ENCODE measurements at regions not wholly inside any gene's neighbourhood (a gene's known extent, or its start where the extent isn't known, plus 50 kb on each side); places are given as distances from the start of the nearest gene placed in this dataset.

DNA sequence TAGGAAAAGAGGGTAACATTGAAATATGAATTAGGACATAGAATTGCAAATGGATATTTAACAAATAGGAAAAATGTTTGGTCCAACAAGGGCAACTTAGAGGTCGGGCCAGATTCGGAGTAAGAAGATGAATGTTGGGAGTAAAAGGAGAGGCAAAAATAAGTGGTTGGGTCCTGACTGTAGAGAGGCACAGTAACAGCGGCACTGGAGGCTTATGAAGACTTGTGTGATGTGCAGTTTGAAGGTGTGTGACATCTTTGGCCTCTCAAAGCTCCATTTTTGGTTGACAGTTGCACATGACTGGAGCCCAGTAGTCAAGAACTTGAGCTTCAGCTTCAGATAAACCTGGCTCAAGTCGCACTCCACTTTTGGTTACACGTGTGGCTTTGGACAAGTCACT is 109.9 kb upstream of the PAXBP1 start:
- DNase-seq (ENCODE audit: low read depth in 3 of 3, low spot score in 2 of 3): no peak

DNA sequence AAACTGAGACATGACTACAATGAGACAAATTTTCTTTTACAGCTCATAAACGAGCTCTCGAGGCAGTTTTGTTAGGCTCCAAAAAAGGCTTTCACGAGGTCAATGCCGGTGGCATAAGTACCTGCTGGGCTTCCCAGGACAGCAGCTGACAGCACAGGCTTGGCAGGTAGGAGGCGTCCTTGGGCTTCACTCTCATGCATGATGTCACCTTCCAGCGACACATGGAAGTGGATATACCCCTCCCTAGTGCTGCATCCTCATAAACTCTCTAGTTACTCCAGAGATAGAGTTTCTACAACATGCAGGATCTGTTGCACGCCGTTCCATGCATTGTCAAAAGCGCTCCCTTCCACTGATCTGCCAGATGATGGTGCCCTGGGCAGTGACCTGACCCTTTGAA is 112.5 kb upstream of the PAXBP1 start:
- no peak for DNase-seq (ENCODE audit: low read depth in 3 of 3, low spot score in 2 of 3)

DNA sequence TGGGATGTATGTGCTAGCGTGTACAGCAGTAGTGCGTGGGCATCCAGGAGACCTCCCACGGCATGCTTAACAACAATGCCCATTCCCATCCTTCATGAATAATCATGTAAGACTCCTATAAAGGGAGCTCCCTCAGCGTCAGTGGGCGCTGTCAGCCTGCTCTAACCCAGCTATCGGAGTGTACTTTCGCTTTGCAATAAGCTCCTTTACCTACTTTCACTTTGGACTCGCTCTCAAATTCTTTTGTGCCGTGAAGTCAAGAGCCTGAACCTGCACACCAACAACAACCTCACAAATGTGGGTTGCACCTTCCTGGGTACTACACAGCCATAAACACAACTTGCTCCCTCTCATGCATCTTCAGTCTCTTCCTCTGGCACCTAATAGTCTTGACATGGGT is 114.8 kb upstream of the PAXBP1 start:
- DNase-seq (ENCODE audit: low read depth in 3 of 3, low spot score in 2 of 3): no peak

DNA sequence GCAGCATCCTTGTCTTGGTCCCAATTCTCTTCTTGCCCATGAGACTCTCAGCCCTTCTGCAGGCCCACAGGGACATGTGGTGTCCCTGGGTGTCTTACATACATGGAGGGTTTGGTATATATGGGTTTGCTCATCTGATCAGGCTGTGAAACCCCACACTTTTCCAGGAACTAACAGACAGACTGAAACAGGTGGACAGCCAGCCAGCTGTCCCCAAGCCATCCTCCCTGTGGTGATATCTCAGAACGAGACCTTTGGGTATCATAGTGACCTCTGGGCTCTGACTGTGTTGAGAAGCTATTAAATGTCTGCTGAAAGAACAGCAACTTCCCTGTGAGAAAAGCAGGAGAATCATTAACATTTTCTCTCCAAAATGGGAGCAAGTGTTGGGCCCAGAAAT is 115.5 kb upstream of the PAXBP1 start:
- DNase-seq (ENCODE audit: low read depth in 3 of 3, low spot score in 2 of 3): no peak

DNA sequence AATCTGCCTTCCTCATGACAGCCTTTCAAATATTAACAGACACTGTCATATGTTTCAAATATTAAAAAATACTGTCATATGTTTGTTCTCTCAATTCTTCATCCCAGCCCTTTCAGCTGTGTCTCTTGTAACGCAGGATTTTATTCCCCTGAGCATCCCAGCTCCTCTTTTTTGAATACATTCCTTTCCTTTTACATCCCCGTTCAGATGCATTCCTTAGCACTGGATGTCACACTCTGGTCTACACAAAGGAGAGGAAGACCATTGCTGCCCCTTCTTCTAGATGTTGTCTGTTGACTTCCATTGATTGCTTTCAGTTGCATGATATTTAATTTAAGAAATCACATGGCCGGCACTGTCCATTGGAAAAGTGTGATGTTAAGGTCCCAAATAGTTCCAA is 117.4 kb upstream of the PAXBP1 start:
- no peak for DNase-seq (ENCODE audit: low read depth in 3 of 3, low spot score in 2 of 3)

DNA sequence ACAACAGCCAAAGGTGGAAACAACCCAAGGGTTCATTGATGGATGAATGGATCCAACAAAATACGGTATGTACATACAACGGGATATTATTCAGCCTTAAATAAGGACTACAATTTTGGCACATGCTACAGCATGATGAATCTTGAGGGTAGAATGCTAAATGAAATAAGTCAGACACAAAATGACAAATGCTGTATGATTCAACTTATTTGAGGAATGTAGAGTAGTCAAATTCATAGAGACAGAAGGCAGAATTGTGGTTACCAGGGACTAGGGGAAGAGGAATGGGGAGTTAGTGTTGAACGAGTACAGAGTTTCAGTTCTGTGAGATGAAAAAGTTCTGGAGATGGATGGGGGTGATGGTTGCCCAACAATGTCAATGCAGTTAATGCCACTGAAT is 118.0 kb upstream of the PAXBP1 start:
- no peak for DNase-seq (ENCODE audit: low read depth in 3 of 3, low spot score in 2 of 3)

DNA sequence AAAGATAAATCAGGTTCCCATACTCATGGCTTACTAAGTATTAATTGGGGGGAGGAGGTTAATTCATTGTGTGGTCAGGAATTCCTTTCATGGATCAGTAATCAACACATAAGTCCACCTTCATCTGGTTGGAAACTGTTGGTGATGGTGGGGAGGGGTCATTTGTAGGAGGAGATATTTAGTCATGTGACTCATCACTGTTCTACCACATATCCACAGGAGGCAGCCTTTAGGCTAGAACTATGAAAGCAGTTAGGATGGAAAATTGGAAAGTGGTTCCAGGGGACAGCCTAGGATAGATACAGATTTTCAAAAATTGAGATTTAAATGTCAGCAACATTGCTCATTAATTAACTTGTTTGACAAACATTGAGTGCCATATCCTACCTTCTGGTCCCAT is 122.8 kb upstream of the PAXBP1 start:
- DNase-seq (ENCODE audit: low read depth in 3 of 3, low spot score in 2 of 3): no peak

DNA sequence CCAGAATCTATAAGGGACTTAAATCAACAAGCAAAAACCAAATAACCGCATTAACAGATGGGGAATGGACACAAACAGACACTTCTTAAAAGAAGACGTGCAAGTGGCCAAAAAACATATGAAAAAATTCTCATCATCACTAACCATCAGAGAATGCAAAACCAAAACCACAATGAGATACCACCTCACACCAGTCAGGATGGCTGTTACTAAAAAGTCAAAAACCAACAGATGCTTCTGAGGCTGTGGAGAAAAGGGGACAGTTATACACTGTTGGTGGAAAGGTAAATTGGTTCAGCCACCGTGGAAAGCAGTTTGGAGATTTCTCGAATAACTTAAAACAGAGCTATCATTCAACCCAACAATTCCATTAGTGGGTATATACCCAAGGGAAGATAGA is 124.9 kb upstream of the OLIG2 start:
- no peak for DNase-seq (ENCODE audit: low read depth in 3 of 3, low spot score in 2 of 3)

DNA sequence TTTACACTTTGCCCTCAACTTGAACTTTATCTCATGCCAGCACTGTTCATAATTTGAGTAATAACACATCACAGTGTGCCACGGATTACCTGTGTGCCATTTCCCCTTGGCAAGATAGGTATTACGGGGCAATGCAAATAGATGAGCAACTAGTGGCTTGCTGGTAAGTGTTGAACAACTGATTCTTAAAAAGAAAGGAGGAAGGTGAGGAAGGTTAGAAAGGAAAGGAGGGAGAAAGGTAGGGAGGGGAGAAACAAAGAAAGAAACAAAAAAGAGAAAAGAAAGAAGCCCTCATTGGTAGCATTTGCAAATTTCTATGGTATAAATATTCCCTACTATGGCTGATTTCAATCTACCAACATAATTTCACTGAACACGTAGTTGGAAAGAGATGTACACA is 118.2 kb upstream of the OLIG2 start:
- DNase-seq (ENCODE audit: low read depth in 3 of 3, low spot score in 2 of 3): no peak

DNA sequence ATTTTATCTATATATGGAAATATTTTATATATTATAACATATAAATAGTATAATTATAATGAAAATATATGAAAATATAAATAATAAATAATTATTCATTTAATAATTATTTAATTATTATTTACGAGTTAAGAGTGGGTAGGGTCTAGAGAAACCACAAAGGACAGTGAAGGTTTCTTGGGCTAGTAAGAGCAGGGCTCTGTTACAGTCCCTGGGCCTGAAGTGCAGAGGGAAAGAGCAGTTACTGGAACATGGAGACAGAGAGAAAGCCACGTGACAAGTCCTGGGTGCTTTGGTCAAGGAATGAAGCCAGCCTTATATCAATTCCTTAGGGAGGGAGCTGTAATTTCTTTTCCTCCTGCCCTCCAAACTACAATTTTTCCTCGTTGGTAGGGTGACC is 117.2 kb upstream of the OLIG2 start:
- no peak for DNase-seq (ENCODE audit: low read depth in 3 of 3, low spot score in 2 of 3)

DNA sequence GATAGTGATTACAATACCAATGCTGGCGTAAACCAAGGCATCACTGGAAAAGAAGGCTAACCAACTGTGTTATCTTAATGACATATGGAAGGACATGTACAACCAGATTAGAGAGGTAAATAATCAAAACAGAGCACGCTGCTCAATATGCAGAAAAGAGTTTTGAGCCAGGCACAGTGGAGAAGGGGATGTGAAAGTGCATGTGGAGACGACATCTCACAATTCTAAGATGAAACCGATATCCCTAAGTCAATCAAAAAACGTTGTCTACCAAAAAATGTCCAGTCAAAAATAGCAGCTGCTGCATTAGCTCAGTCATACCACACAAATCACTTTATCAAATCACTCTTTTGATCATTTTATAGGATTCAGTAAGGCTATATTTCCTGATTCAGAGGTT is 116.3 kb upstream of the OLIG2 start:
- DNase-seq (ENCODE audit: low read depth in 3 of 3, low spot score in 2 of 3): no peak

DNA sequence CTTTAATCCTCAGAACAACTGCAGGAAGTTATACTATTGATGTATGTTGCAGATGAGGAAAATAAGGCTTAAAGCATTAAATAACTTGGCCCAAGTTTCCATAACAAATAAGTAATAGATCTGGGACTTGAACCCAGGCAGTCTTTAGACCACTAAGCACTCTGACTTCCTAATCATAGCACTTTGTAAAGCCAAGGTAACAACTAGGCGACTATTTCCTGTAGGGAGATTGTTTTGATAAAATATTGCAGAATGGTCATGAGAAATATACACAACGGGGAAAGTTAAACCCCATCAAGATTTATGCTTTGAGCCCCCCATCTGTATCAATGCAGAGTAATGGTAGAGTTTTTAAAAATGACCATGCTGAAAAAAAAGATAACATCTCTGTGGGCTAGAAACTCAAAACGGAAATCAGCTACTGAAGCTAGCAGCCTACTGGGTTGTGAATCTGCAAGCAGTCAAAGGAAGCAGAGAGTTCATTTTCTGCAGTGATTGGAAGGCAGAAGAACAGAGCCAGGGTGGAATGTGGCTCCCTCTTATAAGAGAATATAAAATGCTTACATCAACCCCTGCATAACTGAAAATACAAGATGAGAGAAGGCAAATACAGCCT is 111.2 kb upstream of the OLIG2 start:
- no peak for DNase-seq (ENCODE audit: low read depth in 3 of 3, low spot score in 2 of 3)

DNA sequence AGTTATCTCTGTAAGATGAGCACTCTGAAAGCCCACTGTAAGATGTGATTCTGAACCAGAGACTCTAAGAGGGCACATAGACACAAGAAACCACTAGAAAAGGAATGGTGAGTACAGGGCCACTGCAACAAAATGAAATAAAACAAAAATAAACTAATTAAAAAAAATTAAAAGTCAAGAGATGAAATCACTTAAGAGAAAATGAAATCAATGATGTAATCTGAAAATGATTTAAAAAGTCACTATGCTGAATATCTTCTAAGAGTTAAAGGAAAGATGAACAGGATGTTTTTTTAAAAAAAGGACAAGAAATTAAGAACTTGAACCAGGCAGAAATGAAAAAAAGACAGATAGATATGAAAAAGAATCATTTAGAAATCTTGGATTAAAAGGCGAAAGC is 110.6 kb upstream of the OLIG2 start:
- DNase-seq (ENCODE audit: low read depth in 3 of 3, low spot score in 2 of 3): no peak

DNA sequence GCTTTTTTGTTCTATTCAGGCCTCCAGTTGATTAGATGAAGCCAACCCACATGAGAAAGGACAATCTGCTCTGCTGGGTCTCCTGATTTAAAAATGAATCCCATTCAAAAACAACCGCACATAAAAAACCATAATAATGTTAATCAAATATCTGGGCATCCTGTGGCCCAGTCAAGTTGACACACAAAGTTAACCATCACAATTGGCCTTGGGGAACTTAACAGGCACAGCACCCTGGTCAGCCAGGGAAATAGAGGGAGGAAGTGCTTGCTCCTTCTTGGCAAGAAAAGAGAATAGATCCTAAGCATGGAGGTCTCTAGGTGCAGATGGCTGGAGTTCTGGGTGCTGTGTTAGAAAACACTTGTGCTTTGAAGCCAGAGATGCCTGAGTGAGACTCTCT is 109.6 kb upstream of the OLIG2 start:
- no peak for DNase-seq (ENCODE audit: low read depth in 3 of 3, low spot score in 2 of 3)

DNA sequence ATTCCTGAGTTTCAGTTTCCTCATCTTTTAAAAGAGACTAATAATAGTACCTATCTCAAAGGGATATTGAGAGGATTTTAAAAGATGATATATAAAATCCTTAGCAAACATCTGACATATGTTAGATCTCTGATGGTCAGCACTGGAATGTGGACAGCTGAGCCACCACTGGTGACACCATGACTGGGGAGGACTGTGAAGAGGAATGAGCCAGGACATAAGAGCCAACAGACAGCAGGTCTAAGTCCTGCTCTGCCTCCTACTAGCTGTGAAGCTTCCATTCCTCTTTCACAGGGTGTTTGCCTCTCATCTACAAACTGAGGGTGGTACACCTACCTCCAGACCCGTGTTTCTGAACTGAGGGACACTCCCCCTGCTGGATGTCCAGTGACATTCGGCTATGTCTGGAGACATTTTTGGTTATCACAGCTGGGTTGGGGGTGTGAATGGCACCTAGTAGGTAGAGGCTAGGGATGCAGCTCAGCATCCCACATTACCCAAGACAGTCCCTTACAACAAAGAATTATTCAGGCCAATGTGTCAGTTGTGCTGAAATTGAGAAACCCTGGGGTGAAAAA is 109.1 kb upstream of the OLIG2 start:
- no peak for DNase-seq (ENCODE audit: low read depth in 3 of 3, low spot score in 2 of 3)

DNA sequence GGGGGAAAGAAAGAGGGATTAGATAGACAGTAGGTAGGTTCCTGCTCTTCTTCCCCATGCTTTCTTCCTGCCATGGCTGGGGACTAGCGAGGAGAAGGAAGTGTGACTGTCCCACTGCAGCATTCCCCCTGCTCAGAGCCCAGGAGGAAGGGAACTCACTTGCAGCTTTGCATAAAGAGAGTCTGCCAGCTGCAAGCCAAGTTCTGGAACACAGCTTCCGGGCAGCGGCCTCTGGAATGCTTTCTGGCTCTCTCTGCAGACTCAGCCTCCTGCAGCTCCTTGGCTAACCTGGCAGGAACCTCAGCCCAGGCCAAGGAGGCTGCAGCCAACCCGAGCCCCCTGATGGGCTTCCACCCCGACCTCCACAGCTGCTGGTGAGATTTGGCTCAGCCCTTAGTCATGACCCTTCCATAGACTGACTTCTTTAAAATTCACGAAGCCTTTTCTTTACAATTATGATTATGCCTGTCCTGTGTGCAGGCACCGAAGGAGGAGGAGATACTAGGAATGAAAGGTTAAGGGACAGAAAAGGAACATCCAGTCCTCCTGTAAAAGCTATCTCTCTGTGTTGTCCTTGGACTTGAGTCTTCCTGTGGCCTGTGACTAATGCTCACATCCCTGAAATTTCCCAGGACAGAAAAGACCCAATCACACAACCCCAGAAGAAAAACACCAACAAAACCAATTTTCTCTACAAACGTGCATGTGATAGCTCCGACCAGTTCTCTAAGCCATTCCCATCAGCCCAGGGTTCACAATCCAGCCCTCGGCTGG is 108.2 kb upstream of the OLIG2 start:
- DNase-seq (ENCODE audit: low read depth in 3 of 3, low spot score in 2 of 3): no peak

DNA sequence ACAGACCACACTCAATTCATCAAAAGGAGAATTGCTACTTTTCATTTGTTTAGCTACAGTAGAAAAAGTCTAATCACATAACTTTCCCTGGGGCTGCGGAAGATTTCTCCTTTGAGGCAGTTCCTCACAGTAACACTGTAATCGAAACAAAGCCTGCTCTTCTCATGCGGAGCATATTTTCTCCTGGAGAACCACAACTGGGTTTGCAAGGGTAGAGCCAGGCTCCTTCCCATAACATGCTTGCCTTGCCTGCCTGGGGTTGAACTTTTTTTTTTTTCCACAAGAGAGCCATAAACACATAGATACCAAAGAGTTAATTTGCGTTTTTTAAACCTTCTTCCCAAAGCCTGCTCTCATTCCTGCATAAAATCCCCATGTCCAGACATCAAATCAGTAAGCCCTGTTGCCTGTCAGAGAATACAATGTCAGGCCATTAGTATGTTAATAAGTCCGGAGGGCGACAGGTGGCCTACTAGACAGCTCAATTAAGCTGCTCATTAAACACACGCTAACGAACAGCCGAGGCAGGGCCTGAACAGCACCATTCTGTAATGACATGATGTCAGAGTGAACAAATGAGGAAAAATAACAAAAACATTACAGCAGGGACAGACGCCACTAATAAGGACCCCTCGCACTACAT is 107.1 kb upstream of the OLIG2 start:
- DNase-seq (ENCODE audit: low read depth in 3 of 3, low spot score in 2 of 3): no peak

DNA sequence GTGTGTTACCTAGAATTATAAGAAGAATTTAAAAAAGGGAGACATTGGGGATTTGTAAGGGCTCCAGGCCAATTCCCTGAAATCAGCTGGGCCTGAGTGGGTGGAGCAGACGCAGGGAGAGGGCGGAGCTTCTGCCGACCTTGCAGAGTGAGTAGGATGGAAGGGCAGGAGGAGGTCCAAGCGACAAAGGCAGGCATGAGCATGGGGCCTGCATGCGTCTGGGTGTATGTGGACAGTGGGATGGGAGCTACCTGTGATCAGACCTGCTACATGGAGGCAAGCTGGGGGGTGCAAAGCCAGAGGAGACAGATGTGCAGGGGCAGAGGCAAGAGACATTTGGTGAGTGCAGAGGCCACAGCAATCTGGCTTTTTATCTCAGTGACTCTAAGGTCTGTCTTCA is 105.3 kb upstream of the OLIG2 start:
- no peak for DNase-seq (ENCODE audit: low read depth in 3 of 3, low spot score in 2 of 3)

DNA sequence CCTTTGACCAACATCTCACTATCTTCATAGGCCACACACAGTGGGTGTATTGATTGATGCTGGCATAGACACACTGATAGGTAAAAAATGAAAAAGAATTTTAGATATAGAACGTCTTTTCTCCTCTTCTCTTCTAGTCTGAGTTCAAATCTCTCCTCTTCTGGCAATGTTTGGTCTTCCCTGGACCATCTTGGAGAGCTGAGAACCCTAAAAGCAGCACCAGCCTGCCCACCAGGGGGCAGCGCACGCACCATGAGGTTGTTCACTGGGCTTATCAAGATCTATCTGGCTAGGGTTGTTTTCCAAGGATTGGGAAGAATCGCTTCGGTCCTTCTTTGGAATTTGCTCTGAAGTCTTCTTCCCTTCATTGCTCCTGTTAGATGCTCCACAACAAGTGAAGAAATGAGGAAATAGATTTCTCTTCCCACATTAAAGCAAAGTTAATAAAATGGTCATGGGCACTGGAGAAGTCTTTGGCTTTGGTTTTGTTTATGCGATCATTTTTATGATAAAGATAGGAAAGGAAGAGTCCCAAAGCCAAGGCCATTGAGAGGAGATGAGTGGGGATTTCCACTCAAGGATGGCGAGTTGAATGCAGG is 104.0 kb upstream of the OLIG2 start:
- DNase-seq (ENCODE audit: low read depth in 3 of 3, low spot score in 2 of 3): no peak

DNA sequence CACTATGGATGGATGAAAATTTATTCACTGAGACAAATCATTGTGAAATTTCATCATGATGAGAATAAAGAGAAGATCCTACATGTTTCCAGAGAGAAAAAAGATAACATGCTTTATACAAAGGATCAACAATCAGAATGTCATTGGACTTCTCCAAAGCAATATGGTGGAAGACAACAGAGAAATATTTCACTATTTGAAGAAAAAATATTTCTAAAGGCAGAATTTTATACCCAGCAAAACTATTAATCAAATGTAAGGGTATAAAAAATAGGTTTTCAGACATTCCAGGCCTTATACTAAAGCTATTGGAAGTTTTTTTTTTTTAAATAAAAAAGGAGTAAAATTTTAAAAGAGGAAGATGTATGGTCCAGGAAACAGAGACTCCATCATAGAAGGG is 100.6 kb upstream of the OLIG2 start:
- DNase-seq (ENCODE audit: low read depth in 3 of 3, low spot score in 2 of 3): no peak

DNA sequence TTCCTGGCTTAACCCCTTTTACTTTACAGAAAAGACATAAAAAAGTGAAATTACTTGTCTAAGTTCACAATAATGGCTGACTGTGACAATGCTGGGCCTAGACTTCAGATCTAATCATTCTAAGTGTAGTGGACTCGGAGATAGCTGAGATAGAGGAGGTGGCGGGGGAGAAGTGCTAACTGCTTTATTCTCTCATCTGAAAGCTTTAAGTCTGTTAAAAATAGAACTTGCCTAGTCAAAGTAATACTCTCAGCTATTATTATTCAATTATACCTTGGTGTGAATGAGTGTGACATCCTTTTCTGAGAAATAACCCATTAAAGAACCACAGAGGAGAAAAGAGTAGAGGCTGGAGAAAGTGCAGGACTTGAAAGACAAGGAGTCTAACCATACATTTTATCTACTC is 96.1 kb upstream of the OLIG2 start:
- DNase-seq (ENCODE audit: low read depth in 3 of 3, low spot score in 2 of 3): no peak

DNA sequence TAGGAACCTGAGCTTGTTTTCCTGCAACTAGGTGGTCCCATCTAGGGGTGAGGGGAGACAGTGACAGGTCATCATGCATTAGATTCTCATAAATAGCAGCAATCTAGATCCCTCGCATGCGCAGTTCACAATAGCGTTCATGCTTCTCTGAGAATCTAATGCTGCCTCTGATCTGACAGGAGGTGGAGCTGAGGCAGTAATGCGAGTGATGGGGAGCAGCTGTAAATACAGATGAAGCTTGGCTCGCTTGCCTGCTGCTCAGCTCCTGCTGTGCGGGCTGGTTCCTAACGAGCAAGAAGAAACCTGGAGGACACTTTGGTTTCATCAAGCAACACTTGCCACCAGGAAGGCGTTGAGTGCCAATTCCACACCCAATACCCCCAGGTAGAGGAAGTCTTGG is 95.1 kb upstream of the OLIG2 start:
- peak in 1 of 3 donors; percentile 9 for DNase-seq (ENCODE audit: low read depth in 3 of 3, low spot score in 2 of 3)
